ENCODE measurements at regions not wholly inside any gene's neighbourhood (a gene's known extent, or its start where the extent isn't known, plus 50 kb on each side); places are given as distances from the start of the nearest gene placed in this dataset.

DNA sequence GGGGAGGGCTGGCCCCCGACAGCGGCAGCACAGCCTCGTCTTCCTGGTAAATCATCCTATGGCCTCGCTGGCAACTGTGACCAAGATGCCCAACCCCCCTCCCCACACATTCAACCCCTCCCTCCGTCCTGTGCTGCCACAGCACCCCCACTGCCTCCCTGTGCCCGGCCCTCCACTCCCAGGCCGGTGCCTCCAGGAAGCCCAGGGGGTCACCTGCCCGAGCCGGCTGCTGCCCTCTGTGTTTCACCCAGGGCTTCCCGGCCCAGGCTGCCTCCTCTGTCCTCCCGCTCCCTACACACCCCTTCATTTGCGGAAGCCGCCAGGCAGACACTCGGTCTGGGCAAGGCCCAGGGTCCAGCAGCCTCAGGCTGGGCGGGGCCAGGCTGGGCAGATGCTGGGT, 188.6 kb downstream of the RBFOX3 start:
- Histone ChIP-seq H3K4me1 (no peaks in the 10 kb centered on the region), H3K27me3 (no peaks in the 10 kb centered on the region), H3K36me3 (replicated peaks in 1 of 2; ENCODE audit: insufficient read depth in 1 of 2, low read depth in 2 of 2) (no peaks in the 10 kb centered on the region), H3K9me3 (no peaks in the 10 kb centered on the region), H3K27ac (no peak overlapping the region), H3K4me3 (no peak overlapping the region)
- ATAC-seq: no peak
- TF ChIP-seq, protein P1, sequence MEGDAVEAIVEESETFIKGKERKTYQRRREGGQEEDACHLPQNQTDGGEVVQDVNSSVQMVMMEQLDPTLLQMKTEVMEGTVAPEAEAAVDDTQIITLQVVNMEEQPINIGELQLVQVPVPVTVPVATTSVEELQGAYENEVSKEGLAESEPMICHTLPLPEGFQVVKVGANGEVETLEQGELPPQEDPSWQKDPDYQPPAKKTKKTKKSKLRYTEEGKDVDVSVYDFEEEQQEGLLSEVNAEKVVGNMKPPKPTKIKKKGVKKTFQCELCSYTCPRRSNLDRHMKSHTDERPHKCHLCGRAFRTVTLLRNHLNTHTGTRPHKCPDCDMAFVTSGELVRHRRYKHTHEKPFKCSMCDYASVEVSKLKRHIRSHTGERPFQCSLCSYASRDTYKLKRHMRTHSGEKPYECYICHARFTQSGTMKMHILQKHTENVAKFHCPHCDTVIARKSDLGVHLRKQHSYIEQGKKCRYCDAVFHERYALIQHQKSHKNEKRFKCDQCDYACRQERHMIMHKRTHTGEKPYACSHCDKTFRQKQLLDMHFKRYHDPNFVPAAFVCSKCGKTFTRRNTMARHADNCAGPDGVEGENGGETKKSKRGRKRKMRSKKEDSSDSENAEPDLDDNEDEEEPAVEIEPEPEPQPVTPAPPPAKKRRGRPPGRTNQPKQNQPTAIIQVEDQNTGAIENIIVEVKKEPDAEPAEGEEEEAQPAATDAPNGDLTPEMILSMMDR (IDR thresholded peaks at IDR 0.05): no peak
- TF ChIP-seq POLR2A (IDR thresholded peaks at IDR 0.05): no peak
- intact Hi-C loops (cut with DNase I): no loop called here
- no peak for DNase-seq
- WGBS, 2 donors: 44 to 49% methylated on average over 12 to 14 of the region's 15 CpGs

DNA sequence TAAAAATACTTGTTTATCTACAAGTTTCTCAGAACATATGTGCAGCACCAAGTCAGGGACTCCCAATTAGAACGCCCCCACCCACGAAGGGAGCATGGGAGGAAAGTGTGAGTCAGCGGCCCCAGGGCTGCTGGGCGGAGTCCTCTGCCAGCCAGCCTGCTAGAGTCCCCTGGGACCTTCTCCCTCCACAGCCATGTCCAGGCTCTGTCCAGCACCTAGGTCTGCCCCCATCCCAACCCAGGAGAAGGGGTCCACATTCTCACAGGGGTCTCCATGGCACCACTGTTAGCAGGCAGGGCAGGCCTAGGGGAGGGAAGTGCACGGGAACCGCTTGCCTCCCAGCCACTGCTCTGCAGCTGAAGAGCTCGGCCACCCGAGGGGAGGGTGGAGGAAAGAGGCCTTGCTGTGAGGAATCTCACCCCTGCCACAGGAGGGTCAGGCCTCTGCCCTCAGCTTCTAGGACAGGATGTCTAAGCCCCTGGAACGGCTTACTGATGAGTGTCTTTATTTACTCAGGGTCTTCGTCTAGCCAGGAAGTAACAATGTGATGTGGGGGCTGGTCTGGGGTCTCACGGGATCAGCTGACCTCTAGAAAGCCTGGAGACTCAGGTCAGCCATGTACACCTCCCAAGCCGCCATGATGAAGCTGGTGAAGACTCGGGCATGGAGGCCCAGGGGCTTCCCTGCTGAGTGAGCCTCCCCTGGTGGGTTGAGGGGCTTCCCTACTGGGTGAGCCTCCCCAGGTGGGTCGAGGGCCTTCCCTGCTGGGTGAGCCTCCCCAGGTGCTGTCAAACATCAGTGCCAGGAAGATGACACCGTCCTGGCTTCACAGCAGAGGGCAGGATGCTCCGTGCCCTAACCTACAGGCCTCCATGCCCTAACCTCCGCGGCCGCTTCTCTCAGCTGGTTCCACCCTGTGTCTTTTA, 190.3 kb downstream of the RBFOX3 start:
- no peaks in the 10 kb centered on the region for H3K4me1 ChIP-seq
- no peak for TF ChIP-seq POLR2A (IDR thresholded peaks at IDR 0.05)
- TF ChIP-seq, protein P1 (IDR thresholded peaks at IDR 0.05): no peak
- no peaks in the 10 kb centered on the region for H3K9me3 ChIP-seq
- H3K27ac ChIP-seq: no peak overlapping the region
- DNase-seq (no peak), ATAC-seq (no peak)
- H3K36me3 ChIP-seq (replicated peaks in 1 of 2; ENCODE audit: insufficient read depth in 1 of 2, low read depth in 2 of 2): no peaks in the 10 kb centered on the region
- 43 to 80% methylated on average over 5 to 19 of the region's 19 CpGs for WGBS, 2 donors
- peaks cover 0 to under 1% of the 10 kb centered on the region in 2 donors for H3K27me3 ChIP-seq
- H3K4me3 ChIP-seq: no peak overlapping the region
- intact Hi-C loops (cut with DNase I): no loop called here

DNA sequence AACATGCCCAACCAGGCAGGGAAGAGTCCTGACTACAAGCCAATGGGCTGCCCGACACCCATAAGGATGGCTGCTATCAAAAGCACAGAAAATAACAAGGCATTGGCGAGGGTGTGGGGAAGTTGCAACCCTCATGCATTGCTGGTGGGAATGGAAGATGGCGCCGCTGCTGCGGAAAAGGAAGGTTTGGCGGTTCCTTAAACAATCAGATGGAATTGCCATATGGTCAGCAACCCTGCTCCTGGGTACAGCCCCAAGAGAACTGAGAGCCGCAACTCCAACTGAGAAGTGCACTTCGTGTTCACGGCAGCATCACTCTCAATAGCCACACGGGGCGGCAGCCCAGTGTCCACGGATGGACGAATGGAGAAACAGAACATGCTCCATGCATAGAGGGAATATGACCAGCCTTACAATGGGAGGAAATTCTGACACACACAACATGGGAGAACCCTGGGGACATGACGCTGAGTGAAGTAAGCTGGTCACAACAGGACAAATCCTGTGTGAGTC, 193.3 kb downstream of the RBFOX3 start:
- Histone ChIP-seq H3K9me3 (no peaks in the 10 kb centered on the region), H3K4me3 (no peak overlapping the region), H3K27me3 (peaks cover 0 to 13% of the 10 kb centered on the region in 2 donors), H3K4me1 (peaks cover 3% of the 10 kb centered on the region), H3K36me3 (replicated peaks in 1 of 2; ENCODE audit: insufficient read depth in 1 of 2, low read depth in 2 of 2) (no peaks in the 10 kb centered on the region), H3K27ac (no peak overlapping the region)
- WGBS, 2 donors: 64 to 66% methylated on average over 14 of the region's 14 CpGs
- TF ChIP-seq, protein P1 (IDR thresholded peaks at IDR 0.05): no peak
- intact Hi-C loops (cut with DNase I): no loop called here
- ATAC-seq (no peak), DNase-seq (no peak)

DNA sequence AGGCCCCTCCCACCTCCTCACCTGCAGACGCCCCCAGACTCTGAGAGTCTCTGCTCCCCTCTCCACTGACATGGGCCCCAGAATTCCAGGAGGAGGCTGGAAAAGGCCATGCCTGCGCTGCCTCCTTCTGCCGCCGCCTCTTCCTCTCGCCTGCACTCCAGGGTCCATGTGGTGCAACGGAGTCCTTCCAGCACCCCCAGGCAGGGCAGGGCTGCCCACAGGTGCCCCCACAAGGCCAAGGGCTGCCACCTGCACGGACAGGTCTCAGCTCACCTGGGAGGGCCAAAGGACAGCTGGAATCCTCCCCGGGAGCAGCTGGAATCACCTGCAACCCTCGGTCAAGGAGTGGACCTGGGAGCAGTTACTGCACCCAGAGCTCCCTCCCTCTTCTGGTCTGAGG, 194.9 kb downstream of the RBFOX3 start:
- ATAC-seq: no peak
- 55 to 65% methylated on average over 6 to 9 of the region's 9 CpGs for WGBS, 2 donors
- peaks cover 0 to 13% of the 10 kb centered on the region in 2 donors for H3K27me3 ChIP-seq

More for the DNA sequence above, 194.9 kb downstream of the RBFOX3 start:
- no peak for DNase-seq
- TF ChIP-seq, protein P1 (IDR thresholded peaks at IDR 0.05): no peak
- TF ChIP-seq POLR2A (IDR thresholded peaks at IDR 0.05): no peak
- Histone ChIP-seq H3K36me3 (replicated peaks in 1 of 2; ENCODE audit: insufficient read depth in 1 of 2, low read depth in 2 of 2) (no peaks in the 10 kb centered on the region), H3K9me3 (no peaks in the 10 kb centered on the region), H3K27ac (no peak overlapping the region), H3K4me3 (no peak overlapping the region), H3K4me1 (peaks cover 3% of the 10 kb centered on the region)
- intact Hi-C loops (cut with DNase I): no loop called here

All from body of pancreas (tissue), 4 donors.